ENCODE measurements at regions not wholly inside any gene's neighbourhood (a gene's known extent, or its start where the extent isn't known, plus 50 kb on each side); places are given as distances from the start of the nearest gene placed in this dataset.

DNA sequence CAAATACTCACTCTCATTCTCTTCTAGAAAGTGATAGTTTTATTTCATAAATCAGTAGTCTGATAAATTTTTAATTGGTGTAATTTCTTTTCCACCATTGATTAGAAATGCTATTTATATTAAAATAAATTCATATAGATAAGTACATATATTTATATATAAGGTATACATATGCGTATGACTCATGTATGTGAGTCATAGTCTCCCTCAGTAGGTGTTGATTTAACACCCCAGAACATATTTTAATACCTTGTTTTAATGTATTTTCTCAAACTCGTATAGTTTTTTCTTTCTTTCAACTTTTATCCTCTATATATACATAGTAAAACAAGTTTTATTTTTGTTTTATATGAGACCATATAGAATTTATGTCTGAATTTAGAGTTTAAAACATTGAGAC is 130.4 kb downstream of the PLG start:
- TF ChIP-seq, protein P1, sequence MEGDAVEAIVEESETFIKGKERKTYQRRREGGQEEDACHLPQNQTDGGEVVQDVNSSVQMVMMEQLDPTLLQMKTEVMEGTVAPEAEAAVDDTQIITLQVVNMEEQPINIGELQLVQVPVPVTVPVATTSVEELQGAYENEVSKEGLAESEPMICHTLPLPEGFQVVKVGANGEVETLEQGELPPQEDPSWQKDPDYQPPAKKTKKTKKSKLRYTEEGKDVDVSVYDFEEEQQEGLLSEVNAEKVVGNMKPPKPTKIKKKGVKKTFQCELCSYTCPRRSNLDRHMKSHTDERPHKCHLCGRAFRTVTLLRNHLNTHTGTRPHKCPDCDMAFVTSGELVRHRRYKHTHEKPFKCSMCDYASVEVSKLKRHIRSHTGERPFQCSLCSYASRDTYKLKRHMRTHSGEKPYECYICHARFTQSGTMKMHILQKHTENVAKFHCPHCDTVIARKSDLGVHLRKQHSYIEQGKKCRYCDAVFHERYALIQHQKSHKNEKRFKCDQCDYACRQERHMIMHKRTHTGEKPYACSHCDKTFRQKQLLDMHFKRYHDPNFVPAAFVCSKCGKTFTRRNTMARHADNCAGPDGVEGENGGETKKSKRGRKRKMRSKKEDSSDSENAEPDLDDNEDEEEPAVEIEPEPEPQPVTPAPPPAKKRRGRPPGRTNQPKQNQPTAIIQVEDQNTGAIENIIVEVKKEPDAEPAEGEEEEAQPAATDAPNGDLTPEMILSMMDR (conservative IDR thresholded peaks at IDR 0.05; ENCODE audit: low read depth, low read length), result no peak
- TF ChIP-seq MXI1 (IDR thresholded peaks at IDR 0.05; ENCODE audit: borderline replicate concordance, low read depth, low read length) (no peak), POLR2A (IDR thresholded peaks at IDR 0.05; ENCODE audit: low read depth, low read length) (no peak), RFX5 (IDR thresholded peaks at IDR 0.05; ENCODE audit: low read depth, low read length) (no peak), SMC3 (IDR thresholded peaks at IDR 0.05; ENCODE audit: low read depth, low read length) (no peak), USF2 (IDR thresholded peaks at IDR 0.05; ENCODE audit: low read depth, low read length) (no peak), FOS (IDR thresholded peaks at IDR 0.05; ENCODE audit: low read depth, low read length) (no peak), MAFK (IDR thresholded peaks at IDR 0.05; ENCODE audit: low read depth, low read length) (no peak), RAD21 (IDR thresholded peaks at IDR 0.05; ENCODE audit: low read length) (no peak), MAZ (IDR thresholded peaks at IDR 0.05; ENCODE audit: borderline replicate concordance, low read depth, low read length) (no peak)
- TF ChIP-seq, protein P2, sequence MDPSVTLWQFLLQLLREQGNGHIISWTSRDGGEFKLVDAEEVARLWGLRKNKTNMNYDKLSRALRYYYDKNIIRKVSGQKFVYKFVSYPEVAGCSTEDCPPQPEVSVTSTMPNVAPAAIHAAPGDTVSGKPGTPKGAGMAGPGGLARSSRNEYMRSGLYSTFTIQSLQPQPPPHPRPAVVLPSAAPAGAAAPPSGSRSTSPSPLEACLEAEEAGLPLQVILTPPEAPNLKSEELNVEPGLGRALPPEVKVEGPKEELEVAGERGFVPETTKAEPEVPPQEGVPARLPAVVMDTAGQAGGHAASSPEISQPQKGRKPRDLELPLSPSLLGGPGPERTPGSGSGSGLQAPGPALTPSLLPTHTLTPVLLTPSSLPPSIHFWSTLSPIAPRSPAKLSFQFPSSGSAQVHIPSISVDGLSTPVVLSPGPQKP (IDR thresholded peaks at IDR 0.05; ENCODE audit: borderline replicate concordance, low read depth, low read length), result no peak
